MM.1S (cell line): ENCODE measurements at regions not wholly inside any gene's neighbourhood (a gene's known extent, or its start where the extent isn't known, plus 50 kb on each side); places are given as distances from the start of the nearest gene placed in this dataset.

Experiments
- EZH2 ChIP-seq: fragments of 300-600 bp; sonication (generic); optimal IDR thresholded peaks from 2 replicates; pipeline ENCODE3; 2017; ENCODE audit warnings: low read depth, mild to moderate bottlenecking, antibody characterized with exemption, low read length, mixed read lengths
- TF ChIP-seq, protein P1 (sequence below): fragments of 300-600 bp; sonication (generic); IDR thresholded peaks from 2 replicates; pipeline ENCODE4 v1.5.1; 2016; ENCODE audit warnings: antibody characterized with exemption, low read length, mixed read lengths

DNA sequence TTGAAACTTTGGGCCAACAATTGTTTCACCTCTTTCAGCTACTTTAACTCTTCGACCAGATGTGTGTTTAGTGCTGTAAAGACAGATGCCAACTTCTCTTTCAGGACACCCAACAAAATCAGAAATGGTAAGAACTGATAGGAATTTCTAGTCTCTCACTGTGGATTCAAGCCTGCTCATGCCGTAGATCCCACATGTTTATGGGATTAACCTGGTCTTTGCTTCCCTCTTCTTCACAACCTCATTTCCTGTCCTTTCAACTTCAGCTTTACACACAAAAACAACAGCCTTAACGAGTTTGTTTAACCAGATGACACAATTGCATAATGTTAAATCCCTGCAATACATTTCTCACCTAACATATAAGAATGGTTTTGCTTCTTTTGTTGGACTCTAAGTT, 1031.9 kb upstream of the LRFN5 start:
- TF ChIP-seq, protein P1, sequence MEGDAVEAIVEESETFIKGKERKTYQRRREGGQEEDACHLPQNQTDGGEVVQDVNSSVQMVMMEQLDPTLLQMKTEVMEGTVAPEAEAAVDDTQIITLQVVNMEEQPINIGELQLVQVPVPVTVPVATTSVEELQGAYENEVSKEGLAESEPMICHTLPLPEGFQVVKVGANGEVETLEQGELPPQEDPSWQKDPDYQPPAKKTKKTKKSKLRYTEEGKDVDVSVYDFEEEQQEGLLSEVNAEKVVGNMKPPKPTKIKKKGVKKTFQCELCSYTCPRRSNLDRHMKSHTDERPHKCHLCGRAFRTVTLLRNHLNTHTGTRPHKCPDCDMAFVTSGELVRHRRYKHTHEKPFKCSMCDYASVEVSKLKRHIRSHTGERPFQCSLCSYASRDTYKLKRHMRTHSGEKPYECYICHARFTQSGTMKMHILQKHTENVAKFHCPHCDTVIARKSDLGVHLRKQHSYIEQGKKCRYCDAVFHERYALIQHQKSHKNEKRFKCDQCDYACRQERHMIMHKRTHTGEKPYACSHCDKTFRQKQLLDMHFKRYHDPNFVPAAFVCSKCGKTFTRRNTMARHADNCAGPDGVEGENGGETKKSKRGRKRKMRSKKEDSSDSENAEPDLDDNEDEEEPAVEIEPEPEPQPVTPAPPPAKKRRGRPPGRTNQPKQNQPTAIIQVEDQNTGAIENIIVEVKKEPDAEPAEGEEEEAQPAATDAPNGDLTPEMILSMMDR = no peak
- no peak for TF ChIP-seq EZH2
